ENCODE measurements at regions not wholly inside any gene's neighbourhood (a gene's known extent, or its start where the extent isn't known, plus 50 kb on each side); places are given as distances from the start of the nearest gene placed in this dataset.

DNA sequence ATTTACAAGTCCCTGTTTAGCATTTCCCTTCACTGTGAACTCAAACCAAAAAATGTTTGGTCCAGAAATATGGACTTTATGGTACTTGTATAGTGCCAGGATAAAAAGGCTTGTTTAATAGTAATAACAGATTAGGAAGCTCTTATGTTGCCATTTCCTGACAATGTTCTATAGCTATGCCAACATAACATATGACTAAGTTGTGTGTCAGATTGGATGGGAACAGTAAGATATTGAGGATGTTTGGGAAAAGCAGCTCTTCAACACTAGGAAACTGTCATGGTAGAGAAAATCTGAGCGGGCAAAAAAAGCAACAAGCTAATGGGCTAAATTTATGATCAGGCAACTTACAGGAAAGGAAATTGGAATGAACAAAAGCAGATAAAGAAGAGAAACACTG lies 287.1 kb upstream of the ADGRL4 start:
- Histone ChIP-seq H3K9me2 (replicated peaks; ENCODE audit: insufficient read depth, low read length) (no peaks in the 10 kb centered on the region), H3K4me1 (ENCODE audit: low read length) (no peaks in the 10 kb centered on the region)

DNA sequence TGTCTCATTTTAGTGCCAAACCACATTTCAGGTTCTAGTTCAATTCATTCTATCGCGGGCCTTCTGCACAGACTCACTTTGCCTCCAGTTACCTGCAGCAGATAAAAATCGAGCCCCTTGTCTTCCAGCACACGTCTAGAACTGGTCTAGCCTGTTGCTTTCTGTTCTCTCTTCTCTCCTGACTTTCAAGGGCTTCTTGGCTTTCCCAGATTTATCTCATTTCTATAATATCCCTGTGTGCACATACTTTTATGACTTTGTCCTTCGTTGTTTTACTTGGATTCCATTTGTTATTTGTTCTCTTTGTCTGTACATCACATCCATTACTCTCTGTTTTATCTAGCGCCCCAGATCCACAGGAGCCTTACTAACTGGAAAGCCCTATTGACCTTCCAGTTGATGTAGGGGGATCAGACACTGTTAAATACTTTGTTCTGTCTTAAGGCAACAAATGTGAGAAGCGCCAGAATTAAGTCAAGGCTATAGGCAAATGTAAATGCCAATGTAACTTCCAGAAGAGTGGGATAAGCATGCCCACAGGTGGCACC lies 284.5 kb upstream of the ADGRL4 start:
- Histone ChIP-seq H2AFZ (ENCODE audit: low read length) (no peak overlapping the region), H4K20me1 (ENCODE audit: insufficient read depth, low read depth, low read length) (no peaks in the 10 kb centered on the region), H3K79me2 (ENCODE audit: low read length) (no peaks in the 10 kb centered on the region), H3K9me2 (replicated peaks; ENCODE audit: insufficient read depth, low read length) (no peaks in the 10 kb centered on the region), H3K27me3 (ENCODE audit: low read length) (no peaks in the 10 kb centered on the region), H3K4me1 (ENCODE audit: low read length) (no peaks in the 10 kb centered on the region), H3K27ac (ENCODE audit: low read length) (no peak overlapping the region), H3K9ac (ENCODE audit: low read length) (no peak overlapping the region), H3K4me2 (ENCODE audit: low read depth, low read length, poor library complexity, severe bottlenecking) (no peak overlapping the region), H3K9me3 (ENCODE audit: low read length) (peaks cover 15% of the 10 kb centered on the region), H3K4me3 (ENCODE audit: low read length) (no peak overlapping the region), H3K36me3 (ENCODE audit: insufficient read depth, low read length) (no peaks in the 10 kb centered on the region)
- no peak for DNase-seq

More for the DNA sequence above, 287.1 kb upstream of the ADGRL4 start:
- H3K27ac ChIP-seq (ENCODE audit: low read length): no peak overlapping the region
- no peaks in the 10 kb centered on the region for H4K20me1 ChIP-seq (ENCODE audit: insufficient read depth, low read depth, low read length)
- H3K4me2 ChIP-seq (ENCODE audit: low read depth, low read length, poor library complexity, severe bottlenecking): no peak overlapping the region
- H3K9me3 ChIP-seq (ENCODE audit: low read length): peaks cover 9% of the 10 kb centered on the region; the same call in 1 of the 2 replicates
- no peak overlapping the region for H2AFZ ChIP-seq (ENCODE audit: low read length)
- H3K4me3 ChIP-seq (ENCODE audit: low read length): no peak overlapping the region
- DNase-seq: no peak
- no peaks in the 10 kb centered on the region for H3K79me2 ChIP-seq (ENCODE audit: low read length)
- H3K27me3 ChIP-seq (ENCODE audit: low read length): no peaks in the 10 kb centered on the region
- no peak overlapping the region for H3K9ac ChIP-seq (ENCODE audit: low read length)
- no peaks in the 10 kb centered on the region for H3K36me3 ChIP-seq (ENCODE audit: insufficient read depth, low read length)

DNA sequence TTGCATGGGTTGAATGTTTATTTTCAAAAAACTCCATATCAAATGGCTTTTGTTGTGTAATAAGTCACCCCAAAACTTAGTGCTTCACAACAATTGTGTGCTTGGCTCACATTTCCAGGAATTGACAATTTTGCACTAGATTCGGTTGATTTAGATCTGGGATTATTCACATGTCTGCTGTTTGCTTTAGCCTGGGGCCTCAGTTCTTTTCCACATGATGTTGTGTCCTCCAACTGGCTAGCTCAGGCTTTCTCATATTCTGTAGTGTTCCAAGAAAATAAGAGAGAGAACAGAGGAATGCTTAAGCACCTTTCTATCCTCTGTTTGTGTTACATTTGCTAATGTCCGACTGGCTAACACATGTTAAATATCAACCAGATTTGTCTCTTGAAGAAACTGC lies 281.5 kb upstream of the ADGRL4 start:
- H2AFZ ChIP-seq (ENCODE audit: low read length): no peak overlapping the region
- H3K27me3 ChIP-seq (ENCODE audit: low read length): no peaks in the 10 kb centered on the region
- H3K27ac ChIP-seq (ENCODE audit: low read length): no peak overlapping the region
- H3K9ac ChIP-seq (ENCODE audit: low read length): no peak overlapping the region
- no peaks in the 10 kb centered on the region for H4K20me1 ChIP-seq (ENCODE audit: insufficient read depth, low read depth, low read length)
- no peak for DNase-seq
- no peaks in the 10 kb centered on the region for H3K9me2 ChIP-seq (replicated peaks; ENCODE audit: insufficient read depth, low read length)
- H3K4me3 ChIP-seq (ENCODE audit: low read length): no peak overlapping the region
- H3K9me3 ChIP-seq (ENCODE audit: low read length): peaks cover 19% of the 10 kb centered on the region
- no peaks in the 10 kb centered on the region for H3K79me2 ChIP-seq (ENCODE audit: low read length)
- no peaks in the 10 kb centered on the region for H3K4me1 ChIP-seq (ENCODE audit: low read length)
- H3K4me2 ChIP-seq (ENCODE audit: low read depth, low read length, poor library complexity, severe bottlenecking): no peak overlapping the region
- H3K36me3 ChIP-seq (ENCODE audit: insufficient read depth, low read length): no peaks in the 10 kb centered on the region

DNA sequence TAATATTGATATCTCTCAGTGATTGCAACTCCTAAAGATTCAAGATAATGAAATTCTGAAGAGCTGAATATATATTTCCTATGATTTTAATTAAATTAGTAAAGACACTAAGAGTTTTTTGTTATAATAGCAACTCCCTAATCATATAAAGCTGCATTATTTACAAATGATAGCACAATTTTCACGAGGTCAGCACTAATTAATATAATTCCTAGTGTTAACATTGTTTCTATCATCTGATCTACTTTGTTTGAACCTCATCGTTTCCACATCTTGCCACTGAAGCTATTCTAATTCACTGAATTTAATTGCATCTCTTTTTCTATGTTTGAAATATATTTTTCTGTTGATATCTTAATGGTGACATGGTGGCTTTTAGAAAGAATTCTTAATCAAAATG lies 279.1 kb upstream of the ADGRL4 start:
- Histone ChIP-seq H3K9ac (ENCODE audit: low read length) (no peak overlapping the region), H3K4me2 (ENCODE audit: low read depth, low read length, poor library complexity, severe bottlenecking) (no peak overlapping the region), H3K27me3 (ENCODE audit: low read length) (no peaks in the 10 kb centered on the region), H4K20me1 (ENCODE audit: insufficient read depth, low read depth, low read length) (no peaks in the 10 kb centered on the region), H3K9me3 (ENCODE audit: low read length) (peaks cover 15% of the 10 kb centered on the region), H3K4me1 (ENCODE audit: low read length) (no peaks in the 10 kb centered on the region), H2AFZ (ENCODE audit: low read length) (no peak overlapping the region), H3K4me3 (ENCODE audit: low read length) (no peak overlapping the region), H3K9me2 (replicated peaks; ENCODE audit: insufficient read depth, low read length) (no peaks in the 10 kb centered on the region), H3K36me3 (ENCODE audit: insufficient read depth, low read length) (no peaks in the 10 kb centered on the region), H3K27ac (ENCODE audit: low read length) (no peak overlapping the region), H3K79me2 (ENCODE audit: low read length) (no peaks in the 10 kb centered on the region)
- DNase-seq: no peak

DNA sequence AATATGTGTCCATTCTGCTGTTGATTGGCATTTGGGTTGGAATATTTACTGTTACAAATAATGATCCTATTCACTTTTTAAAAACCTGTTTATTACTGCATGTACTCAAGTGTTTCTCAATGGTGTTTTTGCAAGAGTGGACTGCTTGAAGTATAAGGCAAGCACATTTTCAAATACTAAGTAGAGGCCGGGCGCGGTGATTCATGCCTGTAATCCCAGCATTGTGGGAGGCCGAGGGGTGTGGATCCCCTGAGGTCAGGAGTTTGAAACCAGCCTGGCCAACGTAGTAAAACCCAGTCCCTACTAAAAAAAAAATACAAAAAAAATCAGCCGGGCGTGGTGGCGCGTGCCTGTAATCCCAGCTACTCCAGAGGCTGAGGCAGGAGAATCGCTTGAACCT lies 276.9 kb upstream of the ADGRL4 start:
- no peaks in the 10 kb centered on the region for H3K9me2 ChIP-seq (replicated peaks; ENCODE audit: insufficient read depth, low read length)
- H3K27ac ChIP-seq (ENCODE audit: low read length): no peak overlapping the region
- no peak for DNase-seq
- no peak overlapping the region for H3K9ac ChIP-seq (ENCODE audit: low read length)
- peaks cover 15% of the 10 kb centered on the region for H3K9me3 ChIP-seq (ENCODE audit: low read length)
- no peak overlapping the region for H3K4me2 ChIP-seq (ENCODE audit: low read depth, low read length, poor library complexity, severe bottlenecking)
- no peak overlapping the region for H2AFZ ChIP-seq (ENCODE audit: low read length)
- no peaks in the 10 kb centered on the region for H3K27me3 ChIP-seq (ENCODE audit: low read length)
- H3K4me3 ChIP-seq (ENCODE audit: low read length): no peak overlapping the region
- no peaks in the 10 kb centered on the region for H3K36me3 ChIP-seq (ENCODE audit: insufficient read depth, low read length)
- H3K79me2 ChIP-seq (ENCODE audit: low read length): no peaks in the 10 kb centered on the region
- H3K4me1 ChIP-seq (ENCODE audit: low read length): no peaks in the 10 kb centered on the region
- no peaks in the 10 kb centered on the region for H4K20me1 ChIP-seq (ENCODE audit: insufficient read depth, low read depth, low read length)

DNA sequence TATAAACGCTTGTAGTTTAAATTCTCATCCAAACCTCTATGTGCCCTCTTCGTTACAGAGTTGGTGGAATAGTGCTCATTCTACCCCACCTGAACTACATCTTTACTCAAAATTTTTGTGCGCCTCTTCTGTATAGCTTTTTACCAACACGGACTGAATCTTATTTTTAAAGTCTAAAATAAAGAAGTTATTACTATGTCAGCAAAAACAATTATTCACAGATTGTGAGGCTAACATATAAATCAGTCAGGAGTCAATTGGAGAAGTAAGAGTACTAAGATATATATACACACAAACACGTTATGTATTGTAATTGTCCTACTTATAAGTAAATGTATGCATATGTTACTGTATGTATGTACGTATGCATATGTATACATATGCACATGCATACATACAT lies 274.9 kb upstream of the ADGRL4 start:
- peaks cover 8% of the 10 kb centered on the region for H3K9me3 ChIP-seq (ENCODE audit: low read length)
- H3K9ac ChIP-seq (ENCODE audit: low read length): no peak overlapping the region
- H4K20me1 ChIP-seq (ENCODE audit: insufficient read depth, low read depth, low read length): no peaks in the 10 kb centered on the region
- H3K27me3 ChIP-seq (ENCODE audit: low read length): no peaks in the 10 kb centered on the region
- H3K4me2 ChIP-seq (ENCODE audit: low read depth, low read length, poor library complexity, severe bottlenecking): no peak overlapping the region
- no peaks in the 10 kb centered on the region for H3K79me2 ChIP-seq (ENCODE audit: low read length)
- H3K9me2 ChIP-seq (replicated peaks; ENCODE audit: insufficient read depth, low read length): no peaks in the 10 kb centered on the region
- no peak overlapping the region for H2AFZ ChIP-seq (ENCODE audit: low read length)
- no peaks in the 10 kb centered on the region for H3K4me1 ChIP-seq (ENCODE audit: low read length)
- H3K36me3 ChIP-seq (ENCODE audit: insufficient read depth, low read length): no peaks in the 10 kb centered on the region
- H3K27ac ChIP-seq (ENCODE audit: low read length): no peak overlapping the region
- H3K4me3 ChIP-seq (ENCODE audit: low read length): no peak overlapping the region
- DNase-seq: no peak

DNA sequence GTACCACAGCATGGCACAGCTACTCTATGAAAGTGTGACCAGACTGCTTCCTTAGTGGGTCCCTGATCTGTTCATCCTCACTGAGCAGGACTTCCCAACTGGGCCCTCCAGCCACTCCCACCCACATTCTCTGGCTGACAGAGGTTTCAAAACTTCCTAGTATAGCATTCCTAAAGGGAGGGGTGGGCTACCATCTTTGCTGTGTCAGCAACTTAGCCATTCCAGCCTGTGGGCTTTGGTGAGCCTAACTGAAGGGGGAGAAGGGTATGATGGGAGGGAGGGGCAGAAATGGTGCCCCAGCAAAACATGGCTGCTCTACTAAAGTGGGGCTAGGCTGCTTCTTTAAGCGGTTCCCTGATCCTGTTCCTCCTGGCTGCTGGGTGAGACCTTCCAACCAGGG lies 265.2 kb upstream of the ADGRL4 start:
- no peak for DNase-seq
- no peak overlapping the region for H3K9ac ChIP-seq (ENCODE audit: low read length)
- no peaks in the 10 kb centered on the region for H3K27me3 ChIP-seq (ENCODE audit: low read length)
- H2AFZ ChIP-seq (ENCODE audit: low read length): no peak overlapping the region
- no peaks in the 10 kb centered on the region for H3K9me2 ChIP-seq (replicated peaks; ENCODE audit: insufficient read depth, low read length)
- H3K79me2 ChIP-seq (ENCODE audit: low read length): no peaks in the 10 kb centered on the region
- no peak overlapping the region for H3K4me3 ChIP-seq (ENCODE audit: low read length)
- no peak overlapping the region for H3K4me2 ChIP-seq (ENCODE audit: low read depth, low read length, poor library complexity, severe bottlenecking)
- no peaks in the 10 kb centered on the region for H3K36me3 ChIP-seq (ENCODE audit: insufficient read depth, low read length)
- H3K4me1 ChIP-seq (ENCODE audit: low read length): no peaks in the 10 kb centered on the region
- peaks cover 14% of the 10 kb centered on the region for H3K9me3 ChIP-seq (ENCODE audit: low read length)
- no peaks in the 10 kb centered on the region for H4K20me1 ChIP-seq (ENCODE audit: insufficient read depth, low read depth, low read length)
- no peak overlapping the region for H3K27ac ChIP-seq (ENCODE audit: low read length)

DNA sequence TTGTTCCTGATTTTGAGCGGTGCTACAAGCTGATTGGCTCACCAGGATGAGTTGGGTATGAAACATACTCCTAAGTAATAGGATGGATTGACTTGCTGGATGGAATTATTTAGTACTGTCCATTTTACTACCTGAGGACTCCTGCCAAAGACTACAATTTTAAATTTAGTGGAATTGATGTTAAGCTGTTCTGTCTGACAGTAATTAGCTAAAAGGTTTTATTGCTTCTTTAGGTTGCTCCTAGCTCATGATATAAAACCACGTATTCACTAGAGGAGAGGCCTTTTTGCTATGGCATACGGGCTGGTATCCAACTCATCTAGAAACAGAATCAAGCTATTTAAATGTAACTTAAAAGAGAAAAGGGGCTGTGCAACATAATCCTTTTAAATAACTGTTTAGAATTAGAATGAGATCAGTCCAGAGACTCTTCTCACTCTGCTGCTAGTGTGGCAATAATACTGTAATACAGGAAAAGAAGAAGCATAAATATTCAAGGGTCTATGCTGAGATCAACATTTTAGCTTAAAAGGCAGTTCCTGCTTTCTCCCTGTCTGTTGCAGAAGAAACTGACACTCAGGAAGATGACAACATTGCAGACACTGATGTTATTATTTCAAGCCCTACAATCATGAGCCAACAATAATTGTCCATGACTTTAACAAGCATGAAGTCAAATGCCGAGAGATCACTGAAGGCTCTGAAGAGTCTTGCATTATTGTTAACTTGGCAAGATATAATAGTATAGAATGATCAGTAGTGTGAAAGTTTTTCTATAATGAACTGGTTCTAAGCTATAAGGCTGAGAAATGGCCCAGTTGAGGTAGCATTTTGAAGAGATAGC lies 258.7 kb upstream of the ADGRL4 start:
- H3K27ac ChIP-seq (ENCODE audit: low read length): no peak overlapping the region
- H3K9ac ChIP-seq (ENCODE audit: low read length): no peak overlapping the region
- no peak for DNase-seq
- no peaks in the 10 kb centered on the region for H3K79me2 ChIP-seq (ENCODE audit: low read length)
- peaks cover 4% of the 10 kb centered on the region; the same call in 1 of the 2 replicates for H3K9me3 ChIP-seq (ENCODE audit: low read length)
- no peaks in the 10 kb centered on the region for H4K20me1 ChIP-seq (ENCODE audit: insufficient read depth, low read depth, low read length)
- H3K4me3 ChIP-seq (ENCODE audit: low read length): no peak overlapping the region
- no peaks in the 10 kb centered on the region for H3K4me1 ChIP-seq (ENCODE audit: low read length)
- no peaks in the 10 kb centered on the region for H3K9me2 ChIP-seq (replicated peaks; ENCODE audit: insufficient read depth, low read length)
- H3K27me3 ChIP-seq (ENCODE audit: low read length): no peaks in the 10 kb centered on the region
- H3K4me2 ChIP-seq (ENCODE audit: low read depth, low read length, poor library complexity, severe bottlenecking): no peak overlapping the region
- no peak overlapping the region for H2AFZ ChIP-seq (ENCODE audit: low read length)
- H3K36me3 ChIP-seq (ENCODE audit: insufficient read depth, low read length): no peaks in the 10 kb centered on the region
